NCI-H128 (cell line): ENCODE measurements at regions not wholly inside any gene's neighbourhood (a gene's known extent, or its start where the extent isn't known, plus 50 kb on each side); places are given as distances from the start of the nearest gene placed in this dataset.

Experiments
- DNase-seq: peaks from one replicate; lab custom pipeline; 2025; ENCODE audit not compliant: unreplicated experiment; lab: John Stamatoyannopoulos, UW

- DNase-seq: no peak
Observed at GRCh38 chr9:7960320-7961050, 160.9 kb upstream of the DMAC1 start.

- DNase-seq: no peak
Observed at GRCh38 chr9:7957803-7958202, 158.2 kb upstream of the DMAC1 start.

GRCh38 chr9:7947577-7947976 is 148.0 kb upstream of the DMAC1 start:
- DNase-seq: no peak

GRCh38 chr9:7946458-7946857 is 146.9 kb upstream of the DMAC1 start:
- DNase-seq: no peak

GRCh38 chr9:7944572-7944971 is 145.0 kb upstream of the DMAC1 start:
- no peak for DNase-seq

- DNase-seq: no peak
Observed at GRCh38 chr9:7937761-7938491, 138.3 kb upstream of the DMAC1 start.

- no peak for DNase-seq
Observed at GRCh38 chr9:7936996-7937395, 137.4 kb upstream of the DMAC1 start.

GRCh38 chr9:7936163-7936562 is 136.6 kb upstream of the DMAC1 start:
- DNase-seq: no peak

GRCh38 chr9:7935681-7936080 is 136.1 kb upstream of the DMAC1 start:
- DNase-seq: no peak

- DNase-seq: no peak
Observed at GRCh38 chr9:7932767-7933166, 133.2 kb upstream of the DMAC1 start.

GRCh38 chr9:7930613-7931012 is 131.0 kb upstream of the DMAC1 start:
- no peak for DNase-seq

GRCh38 chr9:7921545-7922197 is 122.1 kb upstream of the DMAC1 start:
- no peak for DNase-seq

GRCh38 chr9:7912037-7912535 is 112.5 kb upstream of the DMAC1 start:
- DNase-seq: no peak

GRCh38 chr9:7910426-7911020 is 110.9 kb upstream of the DMAC1 start:
- no peak for DNase-seq

GRCh38 chr9:7909537-7909936 is 110.0 kb upstream of the DMAC1 start:
- no peak for DNase-seq

- DNase-seq: no peak
Observed at GRCh38 chr9:7907551-7908337, 108.2 kb upstream of the DMAC1 start.

- DNase-seq: no peak
Observed at GRCh38 chr9:7906783-7907550, 107.4 kb upstream of the DMAC1 start.

- DNase-seq: no peak
Observed at GRCh38 chr9:7901621-7902020, 102.0 kb upstream of the DMAC1 start.

GRCh38 chr9:7900541-7900940 is 101.0 kb upstream of the DMAC1 start:
- no peak for DNase-seq

GRCh38 chr9:7899753-7900152 is 100.2 kb upstream of the DMAC1 start:
- DNase-seq: no peak
